ENCODE measurements at regions not wholly inside any gene's neighbourhood (a gene's known extent, or its start where the extent isn't known, plus 50 kb on each side); places are given as distances from the start of the nearest gene placed in this dataset.

DNA sequence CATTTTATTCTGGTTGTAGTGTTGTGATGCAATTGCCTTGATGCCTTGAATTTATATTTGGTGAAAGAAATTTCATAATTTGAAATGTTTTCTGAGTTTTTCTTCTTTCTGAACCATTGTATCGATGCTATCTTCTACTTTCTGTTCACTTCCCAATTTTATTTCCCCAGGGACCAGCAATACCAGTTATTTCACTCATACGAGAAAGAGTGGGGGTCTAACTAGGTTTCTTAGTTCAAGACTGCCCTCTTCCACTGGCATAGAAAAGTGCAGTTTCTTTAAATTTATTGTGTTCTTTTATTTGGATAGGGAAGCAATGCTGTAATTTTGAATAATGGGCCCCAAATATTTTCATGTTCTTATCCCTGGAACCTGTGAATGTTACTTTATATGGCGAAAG lies 544.0 kb upstream of the ADGRL3 start:
- TF ChIP-seq GATA3 (IDR thresholded peaks at IDR 0.05; ENCODE audit: low read depth, low read length): no peak
- no peak for TF ChIP-seq GATA2 (IDR thresholded peaks at IDR 0.05; ENCODE audit: low read depth, low read length)
